ENCODE measurements at regions not wholly inside any gene's neighbourhood (a gene's known extent, or its start where the extent isn't known, plus 50 kb on each side); places are given as distances from the start of the nearest gene placed in this dataset.
"Not testable (repeated sequence)": the region's sequence is repeated elsewhere in the genome, so short reads cannot be mapped to it uniquely, and the experiment has no call there.

GRCh38 chr2:105546628-105546974 lies 147.8 kb upstream of the FHL2 start:
- Histone ChIP-seq H3K27ac (no peak overlapping the region), H3K4me3 (no peak overlapping the region)

GRCh38 chr2:105545730-105546627 lies 147.1 kb upstream of the FHL2 start:
- H3K27ac ChIP-seq = peak overlapping the region in 1 of 21 experiments; percentile 17
- H3K4me3 ChIP-seq = no peak overlapping the region

GRCh38 chr2:105544591-105545377 lies 145.9 kb upstream of the FHL2 start:
- H3K27ac ChIP-seq = no peak overlapping the region
- H3K4me3 ChIP-seq = no peak overlapping the region

GRCh38 chr2:105541189-105542050 lies 142.6 kb upstream of the FHL2 start:
- H3K4me3 ChIP-seq = no peak overlapping the region
- peak overlapping the region in 1 of 21 experiments; percentile 26 for H3K27ac ChIP-seq

- no peak overlapping the region for H3K4me3 ChIP-seq
- peak overlapping the region in 1 of 21 experiments; percentile 26 for H3K27ac ChIP-seq
These were observed 141.8 kb upstream of the FHL2 start for GRCh38 chr2:105540642-105541041.

GRCh38 chr2:105539331-105539730 lies 140.5 kb upstream of the FHL2 start:
- Histone ChIP-seq H3K4me3 (no peak overlapping the region), H3K27ac (no peak overlapping the region)

- H3K27ac ChIP-seq = no peak overlapping the region
- H3K4me3 ChIP-seq = no peak overlapping the region
These were observed 140.0 kb upstream of the FHL2 start for GRCh38 chr2:105538840-105539239.

GRCh38 chr2:105537920-105538319 lies 139.1 kb upstream of the FHL2 start:
- no peak overlapping the region for H3K4me3 ChIP-seq
- H3K27ac ChIP-seq = no peak overlapping the region

- no peak overlapping the region for H3K27ac ChIP-seq
These were observed 138.6 kb upstream of the FHL2 start for GRCh38 chr2:105537466-105537865.

GRCh38 chr2:105536175-105536574 lies 137.3 kb upstream of the FHL2 start:
- Histone ChIP-seq H3K4me3 (no peak overlapping the region), H3K27ac (no peak overlapping the region)

More at GRCh38 chr2:105537466-105537865, 138.6 kb upstream of the FHL2 start:
- no peak overlapping the region for H3K4me3 ChIP-seq

GRCh38 chr2:105529258-105529657 lies 130.4 kb upstream of the FHL2 start:
- H3K27ac ChIP-seq, H3K4me3 ChIP-seq: not testable (repeated sequence)

- H3K4me3 ChIP-seq = no peak overlapping the region
These were observed 127.4 kb upstream of the FHL2 start for GRCh38 chr2:105526000-105526925.

GRCh38 chr2:105525201-105525600 lies 126.3 kb upstream of the FHL2 start:
- Histone ChIP-seq H3K4me3 (no peak overlapping the region), H3K27ac (no peak overlapping the region)

More at GRCh38 chr2:105526000-105526925, 127.4 kb upstream of the FHL2 start:
- no peak overlapping the region for H3K27ac ChIP-seq

GRCh38 chr2:105522645-105523044 lies 123.8 kb upstream of the FHL2 start:
- H3K4me3 ChIP-seq = no peak overlapping the region
- H3K27ac ChIP-seq = no peak overlapping the region

- Histone ChIP-seq H3K4me3 (no peak overlapping the region), H3K27ac (no peak overlapping the region)
These were observed 122.8 kb upstream of the FHL2 start for GRCh38 chr2:105521616-105522015.

GRCh38 chr2:105521176-105521575 lies 122.3 kb upstream of the FHL2 start:
- no peak overlapping the region for H3K27ac ChIP-seq
- no peak overlapping the region for H3K4me3 ChIP-seq

GRCh38 chr2:105519516-105519915 lies 120.7 kb upstream of the FHL2 start:
- no peak overlapping the region for H3K4me3 ChIP-seq
- H3K27ac ChIP-seq = no peak overlapping the region

- H3K4me3 ChIP-seq = no peak overlapping the region
- H3K27ac ChIP-seq = no peak overlapping the region
These were observed 120.0 kb upstream of the FHL2 start for GRCh38 chr2:105518897-105519296.
